RWPE2 (cell line): ENCODE measurements at regions not wholly inside any gene's neighbourhood (a gene's known extent, or its start where the extent isn't known, plus 50 kb on each side); places are given as distances from the start of the nearest gene placed in this dataset.

ENCODE experiments used
- ATAC-seq: fragments of 200-7000 bp; cut with Tn5 transposase; 3 replicates; pipeline ENCODE4 v1.9.1; 2021; ENCODE audit warnings: low read depth
- DNase-seq: peaks from one replicate; pipeline ENCODE4 v3.0.0-alpha.2; 2020; ENCODE audit warnings: low spot score
- H3K27ac ChIP-seq: fragments of 450-650 bp; 2 replicates; pipeline ENCODE4 v1.5.1; 2017; ENCODE audit warnings: mild to moderate bottlenecking; ENCODE audit not compliant: poor library complexity, severe bottlenecking
- H3K27me3 ChIP-seq: fragments of 250-450 bp; sonication (Bioruptor Pico); 2 replicates; pipeline ENCODE4 v1.5.1; 2021; ENCODE audit warnings: mild to moderate bottlenecking, moderate library complexity; ENCODE audit not compliant: insufficient read depth, poor library complexity, severe bottlenecking
- H3K36me3 ChIP-seq: fragments of 250-450 bp; sonication (Bioruptor Pico); 2 replicates; pipeline ENCODE4 v1.5.1; 2020; ENCODE audit warnings: low read depth, mild to moderate bottlenecking, moderate library complexity
- H3K4me1 ChIP-seq: fragments of 250-450 bp; sonication (Bioruptor Pico); 2 replicates; pipeline ENCODE4 v1.5.1; 2021; ENCODE audit warnings: mild to moderate bottlenecking, moderate library complexity; ENCODE audit not compliant: insufficient read depth, poor library complexity, severe bottlenecking
- H3K4me3 ChIP-seq: fragments of 250-450 bp; sonication (Bioruptor Pico); 2 replicates; pipeline ENCODE4 v1.5.1; 2021; ENCODE audit warnings: mild to moderate bottlenecking, moderate library complexity; ENCODE audit not compliant: severe bottlenecking
- H3K9me3 ChIP-seq: fragments of 250-450 bp; sonication (Bioruptor Pico); 2 replicates; pipeline ENCODE4 v1.5.1; 2021; ENCODE audit warnings: mild to moderate bottlenecking, moderate library complexity; ENCODE audit not compliant: severe bottlenecking
- CTCF ChIP-seq: fragments of 450-650 bp; IDR thresholded peaks from one replicate; pipeline ENCODE4 v1.5.1; 2017; ENCODE audit warnings: mild to moderate bottlenecking, moderate library complexity; ENCODE audit not compliant: poor library complexity, severe bottlenecking

- peak; percentile 80 for TF ChIP-seq CTCF
- H3K4me1 ChIP-seq = peaks cover 4% of the 10 kb centered on the region
- H3K27ac ChIP-seq = no peak overlapping the region
- no peak overlapping the region for H3K4me3 ChIP-seq
- no peaks in the 10 kb centered on the region for H3K9me3 ChIP-seq
- no peaks in the 10 kb centered on the region for H3K36me3 ChIP-seq
- DNase-seq (no peak), ATAC-seq (peak; percentile 45; the same call in 1 of the 3 replicates)
- no peaks in the 10 kb centered on the region for H3K27me3 ChIP-seq
Measured at GRCh38 chr6:138007014-138007472, 100.2 kb downstream of the PERP start.

GRCh38 chr6:138008791-138009190 lies 98.4 kb downstream of the PERP start:
- H3K27me3 ChIP-seq = no peaks in the 10 kb centered on the region
- ATAC-seq (no peak), DNase-seq (no peak)
- H3K4me3 ChIP-seq = no peak overlapping the region
- H3K4me1 ChIP-seq = peaks cover 7% of the 10 kb centered on the region
- no peak for TF ChIP-seq CTCF
- no peaks in the 10 kb centered on the region for H3K36me3 ChIP-seq
- H3K9me3 ChIP-seq = no peaks in the 10 kb centered on the region
- H3K27ac ChIP-seq = no peak overlapping the region

- DNase-seq (no peak), ATAC-seq (no peak)
- H3K9me3 ChIP-seq = no peaks in the 10 kb centered on the region
- H3K27ac ChIP-seq = no peak overlapping the region
- peaks cover 5% of the 10 kb centered on the region for H3K4me1 ChIP-seq
- no peaks in the 10 kb centered on the region for H3K27me3 ChIP-seq
- H3K36me3 ChIP-seq = no peaks in the 10 kb centered on the region
- no peak for TF ChIP-seq CTCF
- H3K4me3 ChIP-seq = no peak overlapping the region
Measured at GRCh38 chr6:138011413-138011812, 95.8 kb downstream of the PERP start.

- Histone ChIP-seq H3K36me3 (no peaks in the 10 kb centered on the region), H3K27me3 (no peaks in the 10 kb centered on the region), H3K27ac (no peak overlapping the region), H3K9me3 (no peaks in the 10 kb centered on the region), H3K4me3 (no peak overlapping the region), H3K4me1 (peaks cover 5% of the 10 kb centered on the region)
- ATAC-seq (no peak), DNase-seq (no peak)
- no peak for TF ChIP-seq CTCF
Measured at GRCh38 chr6:138012682-138013081, 94.5 kb downstream of the PERP start.

GRCh38 chr6:138013959-138014358 lies 93.3 kb downstream of the PERP start:
- Histone ChIP-seq H3K4me3 (no peak overlapping the region), H3K36me3 (no peaks in the 10 kb centered on the region), H3K4me1 (peaks cover 5% of the 10 kb centered on the region), H3K27me3 (no peaks in the 10 kb centered on the region), H3K9me3 (no peaks in the 10 kb centered on the region), H3K27ac (no peak overlapping the region)
- TF ChIP-seq CTCF = no peak
- DNase-seq (no peak), ATAC-seq (no peak)
